GM23338 (cell line): ENCODE measurements at regions not wholly inside any gene's neighbourhood (a gene's known extent, or its start where the extent isn't known, plus 50 kb on each side); places are given as distances from the start of the nearest gene placed in this dataset.

Experiments used
- ATAC-seq: fragments of 200-7000 bp; cut with Tn5 transposase; 3 replicates; pipeline ENCODE4 v1.9.1; 2020
- DNase-seq: peaks from one replicate; pipeline ENCODE4 v3.0.0-alpha.2; 2015; ENCODE audit warnings: low spot score
- H2AFZ ChIP-seq: fragments of 200-600 bp; sonication (generic); 2 replicates; pipeline ENCODE4 v1.8.0; 2016; ENCODE audit warnings: antibody characterized with exemption, mild to moderate bottlenecking, moderate library complexity
- H3F3A ChIP-seq: fragments of 200-600 bp; sonication (generic); replicated peaks from 2 replicates; pipeline ENCODE4 v1.8.0; 2017; ENCODE audit warnings: antibody characterized with exemption, mixed run types, low read depth
- H3K27ac ChIP-seq: fragments of 200-600 bp; sonication (generic); 2 replicates; pipeline ENCODE4 v1.6.1; 2016; ENCODE audit warnings: low read depth
- H3K27me3 ChIP-seq: fragments of 200-600 bp; sonication (generic); 2 replicates; pipeline ENCODE4 v1.8.0; 2016; ENCODE audit warnings: mild to moderate bottlenecking, mixed run types, moderate library complexity; ENCODE audit not compliant: insufficient read depth
- H3K36me3 ChIP-seq: fragments of 200-600 bp; sonication (generic); 2 replicates; pipeline ENCODE4 v1.8.0; 2016; ENCODE audit warnings: mild to moderate bottlenecking; ENCODE audit not compliant: insufficient read depth
- H3K4me1 ChIP-seq: fragments of 200-600 bp; sonication (generic); 2 replicates; pipeline ENCODE4 v1.8.0; 2016; ENCODE audit warnings: mild to moderate bottlenecking, moderate library complexity; ENCODE audit not compliant: insufficient read depth
- H3K4me2 ChIP-seq: fragments of 200-600 bp; sonication (generic); 2 replicates; pipeline ENCODE4 v1.7.1; 2017; ENCODE audit warnings: mixed run types
- H3K4me3 ChIP-seq: fragments of 200-600 bp; sonication (generic); 2 replicates; pipeline ENCODE4 v1.6.1; 2016; ENCODE audit warnings: mixed run types
- H3K79me2 ChIP-seq: fragments of 200-600 bp; sonication (generic); replicated peaks from 2 replicates; pipeline ENCODE4 v1.8.0; 2017; ENCODE audit warnings: mild to moderate bottlenecking; ENCODE audit not compliant: insufficient read depth
- H3K9me2 ChIP-seq: fragments of 200-600 bp; sonication (generic); 2 replicates; pipeline ENCODE4 v1.8.0; 2017; ENCODE audit not compliant: insufficient read depth
- H4K20me1 ChIP-seq: fragments of 200-600 bp; sonication (generic); replicated peaks from 2 replicates; pipeline ENCODE4 v1.8.0; 2017; ENCODE audit warnings: mild to moderate bottlenecking; ENCODE audit not compliant: insufficient read depth
- H3K27ac Mint-ChIP-seq: 2 replicates; pipeline ENCODE4 v1.8.0; 2020; ENCODE audit warnings: inconsistent platforms, mild to moderate bottlenecking, moderate library complexity, mixed read lengths
- H3K27me3 Mint-ChIP-seq: 3 replicates; pipeline ENCODE4 v1.8.0; 2022; ENCODE audit warnings: low read depth, mild to moderate bottlenecking, moderate library complexity, mixed read lengths, inconsistent platforms; ENCODE audit not compliant: insufficient read depth, poor library complexity
- H3K36me3 Mint-ChIP-seq: 3 replicates; pipeline ENCODE4 v1.8.0; 2021; ENCODE audit warnings: low read depth, mild to moderate bottlenecking, inconsistent platforms, moderate library complexity, mixed read lengths
- H3K4me1 Mint-ChIP-seq: 3 replicates; pipeline ENCODE4 v1.8.0; 2020; ENCODE audit warnings: mild to moderate bottlenecking, inconsistent platforms, mixed read lengths
- H3K4me3 Mint-ChIP-seq: 3 replicates; pipeline ENCODE4 v1.8.0; 2021; ENCODE audit warnings: moderate library complexity, mild to moderate bottlenecking, inconsistent platforms, mixed read lengths
- H3K9me3 Mint-ChIP-seq: 3 replicates; pipeline ENCODE4 v1.8.0; 2020; ENCODE audit warnings: moderate library complexity, mild to moderate bottlenecking, inconsistent platforms, mixed read lengths
- CREB1 ChIP-seq: fragments of 250-450 bp; sonication (Bioruptor Pico); IDR thresholded peaks from 2 replicates; pipeline ENCODE4 v1.5.0; 2020; ENCODE audit warnings: low read depth, mild to moderate bottlenecking, moderate library complexity
- CTCF ChIP-seq, 2 experiments: fragments of 200-600 bp in 1 of 2; sonication (generic) in 1 of 2; conservative IDR thresholded peaks; 2 replicates each; pipeline versions ENCODE4 v1.5.1 to v1.6.1; 2016 to 2017; ENCODE audit warnings: antibody characterized with exemption in 2 of 2, low read depth in 2 of 2, mild to moderate bottlenecking in 2 of 2, moderate library complexity in 1 of 2
- ETS1 ChIP-seq: IDR thresholded peaks from 2 replicates; pipeline ENCODE4 v1.6.1; 2016; ENCODE audit warnings: antibody characterized with exemption
- EZH2phosphoT487 ChIP-seq: fragments of 200-600 bp; sonication (generic); IDR thresholded peaks from one replicate; pipeline ENCODE4 v1.8.1; 2018; ENCODE audit warnings: antibody characterized with exemption; ENCODE audit not compliant: unreplicated experiment
- JUNB ChIP-seq: IDR thresholded peaks from one replicate; pipeline ENCODE4 v1.6.1; 2016; ENCODE audit warnings: antibody characterized with exemption; ENCODE audit not compliant: unreplicated experiment
- NANOG ChIP-seq: IDR thresholded peaks from 2 replicates; pipeline ENCODE4 v1.6.1; 2016; ENCODE audit warnings: antibody characterized with exemption, borderline replicate concordance
- POLR2AphosphoS5 ChIP-seq: IDR thresholded peaks from 2 replicates; pipeline ENCODE4 v1.6.1; 2016; ENCODE audit warnings: antibody characterized with exemption, low read depth
- REST ChIP-seq: IDR thresholded peaks from one replicate; pipeline ENCODE4 v1.6.1; 2018; ENCODE audit warnings: antibody characterized with exemption; ENCODE audit not compliant: unreplicated experiment
- STAT1 ChIP-seq: IDR thresholded peaks from one replicate; pipeline ENCODE4 v1.6.1; 2016; ENCODE audit warnings: antibody characterized with exemption; ENCODE audit not compliant: unreplicated experiment
- ZNF114 ChIP-seq: fragments of 250-450 bp; sonication (Bioruptor Pico); IDR thresholded peaks from 2 replicates; pipeline ENCODE4 v1.5.0; 2020; ENCODE audit warnings: mild to moderate bottlenecking, moderate library complexity
- ZNF462 ChIP-seq: fragments of 250-450 bp; sonication (Bioruptor Pico); IDR thresholded peaks from 2 replicates; pipeline ENCODE4 v1.5.0; 2020; ENCODE audit warnings: mild to moderate bottlenecking, moderate library complexity

GRCh38 chr2:132279344-132279743 lies 117.6 kb upstream of the ANKRD30BL start:
- H3K4me3 ChIP-seq, result no peak overlapping the region
- H3K4me2 ChIP-seq, result no peak overlapping the region
- H4K20me1 ChIP-seq, result no peaks in the 10 kb centered on the region
- no peak for ATAC-seq
- Mint-ChIP-seq H3K9me3 (peaks cover 41% of the 10 kb centered on the region), H3K4me1 (no peaks in the 10 kb centered on the region; the same call in 2 of the 3 replicates), H3K36me3 (peaks cover 12% of the 10 kb centered on the region), H3K4me3 (no peak overlapping the region), H3K27ac (no peak overlapping the region), H3K27me3 (peaks cover 2% of the 10 kb centered on the region)
- no peaks in the 10 kb centered on the region for H3K36me3 ChIP-seq
- TF ChIP-seq REST (no peak), STAT1 (no peak), ETS1 (no peak), NANOG (no peak), ZNF114 (CRISPR knock-in tag) (no peak), POLR2AphosphoS5 (no peak), CREB1 (no peak), CTCF (conservative IDR thresholded peaks at IDR 0.05; ENCODE audit: low read depth in 2 of 2) (no peak), JUNB (no peak), ZNF462 (CRISPR knock-in tag) (no peak), EZH2phosphoT487 (no peak)
- no peaks in the 10 kb centered on the region for H3F3A ChIP-seq
- H3K79me2 ChIP-seq, result no peaks in the 10 kb centered on the region
- H3K27me3 ChIP-seq, result no peaks in the 10 kb centered on the region
- H2AFZ ChIP-seq, result no peak overlapping the region
- no peaks in the 10 kb centered on the region for H3K9me2 ChIP-seq
- DNase-seq, result no peak
- H3K27ac ChIP-seq, result no peak overlapping the region
- H3K4me1 ChIP-seq, result no peaks in the 10 kb centered on the region
